ENCODE measurements at regions not wholly inside any gene's neighbourhood (a gene's known extent, or its start where the extent isn't known, plus 50 kb on each side); places are given as distances from the start of the nearest gene placed in this dataset.

DNA sequence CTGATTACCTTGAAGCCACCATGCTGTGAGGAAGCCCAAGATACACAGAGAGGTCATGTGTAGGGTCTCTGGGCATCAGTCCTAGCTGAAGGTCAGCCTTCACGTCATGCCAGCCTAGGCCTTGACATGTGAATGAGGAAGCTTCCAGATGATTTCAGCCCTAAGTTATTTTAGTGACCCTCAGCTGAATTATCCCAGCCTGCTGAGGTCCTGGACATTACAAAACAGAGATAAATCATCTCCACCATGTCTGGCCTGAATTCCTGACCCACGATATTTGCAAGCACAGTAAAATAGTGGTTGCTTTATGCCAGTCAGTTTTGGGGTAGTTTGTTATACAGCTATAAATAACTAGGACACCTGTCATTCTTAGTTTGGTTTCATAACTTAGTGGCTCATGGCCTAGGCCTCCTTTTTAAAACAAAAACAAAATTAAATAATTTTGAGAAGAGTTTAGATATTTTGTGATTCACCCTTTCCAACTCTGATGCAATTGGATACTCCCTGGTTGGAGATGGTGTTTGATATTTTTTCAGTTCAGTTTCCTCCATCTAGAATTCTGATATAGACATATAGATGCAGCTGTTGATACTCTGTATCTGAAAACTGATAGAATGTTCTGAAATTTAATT, 571.3 kb upstream of the CLINT1 start:
- no peak for TF ChIP-seq MATR3 (CRISPR knock-in tag; IDR thresholded peaks at IDR 0.05)
- no peak for TF ChIP-seq ZNF274 (CRISPR knock-in tag; IDR thresholded peaks at IDR 0.05)
- TF ChIP-seq, protein P1, sequence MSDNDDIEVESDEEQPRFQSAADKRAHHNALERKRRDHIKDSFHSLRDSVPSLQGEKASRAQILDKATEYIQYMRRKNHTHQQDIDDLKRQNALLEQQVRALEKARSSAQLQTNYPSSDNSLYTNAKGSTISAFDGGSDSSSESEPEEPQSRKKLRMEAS (IDR thresholded peaks at IDR 0.05) = no peak
- TF ChIP-seq, protein P2, sequence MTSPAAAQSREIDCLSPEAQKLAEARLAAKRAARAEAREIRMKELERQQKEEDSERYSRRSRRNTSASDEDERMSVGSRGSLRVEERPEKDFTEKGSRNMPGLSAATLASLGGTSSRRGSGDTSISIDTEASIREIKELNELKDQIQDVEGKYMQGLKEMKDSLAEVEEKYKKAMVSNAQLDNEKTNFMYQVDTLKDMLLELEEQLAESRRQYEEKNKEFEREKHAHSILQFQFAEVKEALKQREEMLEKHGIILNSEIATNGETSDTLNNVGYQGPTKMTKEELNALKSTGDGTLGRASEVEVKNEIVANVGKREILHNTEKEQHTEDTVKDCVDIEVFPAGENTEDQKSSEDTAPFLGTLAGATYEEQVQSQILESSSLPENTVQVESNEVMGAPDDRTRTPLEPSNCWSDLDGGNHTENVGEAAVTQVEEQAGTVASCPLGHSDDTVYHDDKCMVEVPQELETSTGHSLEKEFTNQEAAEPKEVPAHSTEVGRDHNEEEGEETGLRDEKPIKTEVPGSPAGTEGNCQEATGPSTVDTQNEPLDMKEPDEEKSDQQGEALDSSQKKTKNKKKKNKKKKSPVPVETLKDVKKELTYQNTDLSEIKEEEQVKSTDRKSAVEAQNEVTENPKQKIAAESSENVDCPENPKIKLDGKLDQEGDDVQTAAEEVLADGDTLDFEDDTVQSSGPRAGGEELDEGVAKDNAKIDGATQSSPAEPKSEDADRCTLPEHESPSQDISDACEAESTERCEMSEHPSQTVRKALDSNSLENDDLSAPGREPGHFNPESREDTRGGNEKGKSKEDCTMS (CRISPR knock-in tag; conservative IDR thresholded peaks at IDR 0.05) = no peak
- TF ChIP-seq ZNF558 (CRISPR knock-in tag; IDR thresholded peaks at IDR 0.05; ENCODE audit: borderline replicate concordance) = no peak
- no peak for TF ChIP-seq TAF15 (IDR thresholded peaks at IDR 0.05; ENCODE audit: low read depth, low read length, poor library complexity, severe bottlenecking)
- TF ChIP-seq, protein P3, sequence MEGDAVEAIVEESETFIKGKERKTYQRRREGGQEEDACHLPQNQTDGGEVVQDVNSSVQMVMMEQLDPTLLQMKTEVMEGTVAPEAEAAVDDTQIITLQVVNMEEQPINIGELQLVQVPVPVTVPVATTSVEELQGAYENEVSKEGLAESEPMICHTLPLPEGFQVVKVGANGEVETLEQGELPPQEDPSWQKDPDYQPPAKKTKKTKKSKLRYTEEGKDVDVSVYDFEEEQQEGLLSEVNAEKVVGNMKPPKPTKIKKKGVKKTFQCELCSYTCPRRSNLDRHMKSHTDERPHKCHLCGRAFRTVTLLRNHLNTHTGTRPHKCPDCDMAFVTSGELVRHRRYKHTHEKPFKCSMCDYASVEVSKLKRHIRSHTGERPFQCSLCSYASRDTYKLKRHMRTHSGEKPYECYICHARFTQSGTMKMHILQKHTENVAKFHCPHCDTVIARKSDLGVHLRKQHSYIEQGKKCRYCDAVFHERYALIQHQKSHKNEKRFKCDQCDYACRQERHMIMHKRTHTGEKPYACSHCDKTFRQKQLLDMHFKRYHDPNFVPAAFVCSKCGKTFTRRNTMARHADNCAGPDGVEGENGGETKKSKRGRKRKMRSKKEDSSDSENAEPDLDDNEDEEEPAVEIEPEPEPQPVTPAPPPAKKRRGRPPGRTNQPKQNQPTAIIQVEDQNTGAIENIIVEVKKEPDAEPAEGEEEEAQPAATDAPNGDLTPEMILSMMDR (CRISPR knock-in tag; IDR thresholded peaks at IDR 0.05) = no peak
- no peak for TF ChIP-seq NRL (CRISPR knock-in tag; IDR thresholded peaks at IDR 0.05; ENCODE audit: borderline replicate concordance)
- TF ChIP-seq ZBTB7A (CRISPR knock-in tag; IDR thresholded peaks at IDR 0.05) = no peak
